ENCODE measurements at regions not wholly inside any gene's neighbourhood (a gene's known extent, or its start where the extent isn't known, plus 50 kb on each side); places are given as distances from the start of the nearest gene placed in this dataset.

GRCh38 chr2:163836167-163836566 lies 100.4 kb upstream of the FIGN start:
- DNase-seq (ENCODE audit: low spot score) = no peak

- DNase-seq (ENCODE audit: low spot score) = no peak
Measured at GRCh38 chr2:163834841-163835240, 99.0 kb upstream of the FIGN start.

- DNase-seq (ENCODE audit: low spot score) = no peak
Measured at GRCh38 chr2:163834221-163834620, 98.4 kb upstream of the FIGN start.

- no peak for DNase-seq (ENCODE audit: low spot score)
Measured at GRCh38 chr2:163828771-163829170, 93.0 kb upstream of the FIGN start.

GRCh38 chr2:163822033-163822432 lies 86.2 kb upstream of the FIGN start:
- DNase-seq (ENCODE audit: low spot score) = no peak

GRCh38 chr2:163812926-163813520 lies 77.2 kb upstream of the FIGN start:
- DNase-seq (ENCODE audit: low spot score) = no peak

- no peak for DNase-seq (ENCODE audit: low spot score)
Measured at GRCh38 chr2:163808406-163808805, 72.6 kb upstream of the FIGN start.

- no peak for DNase-seq (ENCODE audit: low spot score)
Measured at GRCh38 chr2:163802284-163802683, 66.5 kb upstream of the FIGN start.

GRCh38 chr2:163801486-163801885 lies 65.7 kb upstream of the FIGN start:
- no peak for DNase-seq (ENCODE audit: low spot score)

- peak; percentile 29 for DNase-seq (ENCODE audit: low spot score)
Measured at GRCh38 chr2:163800951-163801381, 65.2 kb upstream of the FIGN start.

GRCh38 chr2:163799807-163800206 lies 64.0 kb upstream of the FIGN start:
- no peak for DNase-seq (ENCODE audit: low spot score)

- DNase-seq (ENCODE audit: low spot score) = no peak
Measured at GRCh38 chr2:163794635-163795034, 58.8 kb upstream of the FIGN start.

Data from globus pallidus (tissue), 1 donor.